ENCODE measurements at regions not wholly inside any gene's neighbourhood (a gene's known extent, or its start where the extent isn't known, plus 50 kb on each side); places are given as distances from the start of the nearest gene placed in this dataset.
"Not testable (repeated sequence)": the region's sequence is repeated elsewhere in the genome, so short reads cannot be mapped to it uniquely, and the experiment has no call there.

DNA sequence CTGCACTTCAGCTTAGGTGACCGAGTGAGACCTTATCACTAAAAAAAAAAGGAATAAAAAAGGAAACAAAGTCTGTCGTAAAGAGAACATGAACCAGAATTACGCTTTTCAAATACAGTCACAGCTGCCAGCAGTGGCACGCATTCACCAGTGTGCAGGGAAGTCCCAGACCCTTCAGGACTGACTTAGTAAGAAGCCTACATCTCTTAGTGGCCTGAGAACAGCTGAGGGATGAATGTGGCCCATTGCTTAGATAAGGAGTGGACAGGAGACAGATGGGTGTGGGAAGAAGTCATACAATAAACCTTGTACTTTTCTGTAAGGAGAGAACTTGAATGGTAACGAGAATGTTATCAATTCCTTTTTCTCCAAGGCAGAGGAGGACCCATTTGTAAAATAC is 178.5 kb downstream of the JCAD start:
- DNase-seq (ENCODE audit: low spot score), result no peak

- DNase-seq (ENCODE audit: low spot score), result no peak
Measured at GRCh38 chr10:29879862-29880261, 179.5 kb downstream of the JCAD start.

DNA sequence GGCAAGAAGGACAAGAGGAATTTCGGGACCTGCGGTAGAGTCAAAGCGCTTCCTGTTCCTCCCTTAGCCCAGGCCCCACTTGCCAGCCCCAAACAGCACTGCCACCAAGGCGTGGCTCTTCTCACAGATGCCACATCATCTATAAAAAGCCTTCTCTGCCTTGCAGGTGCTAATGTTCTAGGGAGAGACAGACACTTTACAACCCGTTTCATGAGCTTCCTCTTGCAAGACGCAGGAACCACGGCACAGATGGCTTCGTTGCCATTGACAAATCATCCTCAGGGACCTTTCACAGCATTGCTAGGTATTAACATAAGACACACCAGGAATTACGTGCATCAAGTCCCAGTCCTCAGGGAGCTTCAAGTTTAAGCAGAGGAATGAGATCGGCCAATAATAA is 180.9 kb downstream of the JCAD start:
- DNase-seq (ENCODE audit: low spot score), result no peak

- DNase-seq (ENCODE audit: low spot score), result peak; percentile 77
Measured at GRCh38 chr10:29877793-29878491, 181.4 kb downstream of the JCAD start.

DNA sequence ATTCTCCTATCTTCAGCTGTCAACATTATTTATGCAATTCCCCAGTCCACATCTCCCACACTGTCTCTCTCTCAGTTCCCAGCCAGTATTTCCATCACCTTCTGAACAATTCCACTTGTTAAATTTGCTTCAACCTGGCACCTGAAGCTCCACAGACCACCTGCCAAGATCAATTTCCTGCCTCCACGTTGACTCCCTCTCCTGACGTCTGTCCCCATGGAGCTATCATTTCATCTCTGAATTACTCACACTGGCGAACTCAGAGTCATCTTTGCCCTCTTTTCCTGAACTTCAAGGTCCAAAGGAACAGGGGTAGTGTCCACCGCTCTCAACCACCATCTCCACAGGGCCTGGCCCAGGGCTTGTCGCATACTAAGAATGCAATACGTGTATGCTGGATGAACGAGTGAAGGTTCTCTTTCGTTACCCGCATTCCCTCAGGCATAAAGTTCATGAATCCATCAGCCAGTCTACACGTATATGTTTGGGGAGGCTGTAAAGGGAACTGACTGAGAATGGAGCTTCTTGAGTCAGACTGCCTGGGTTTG is 183.3 kb downstream of the JCAD start:
- no peak for DNase-seq (ENCODE audit: low spot score)

- no peak for DNase-seq (ENCODE audit: low spot score)
Measured at GRCh38 chr10:29874606-29875269, 184.6 kb downstream of the JCAD start.

GRCh38 chr10:29873941-29874484 is 185.4 kb downstream of the JCAD start:
- no peak for DNase-seq (ENCODE audit: low spot score)

GRCh38 chr10:29870522-29871044 is 188.8 kb downstream of the JCAD start:
- no peak for DNase-seq (ENCODE audit: low spot score)

DNA sequence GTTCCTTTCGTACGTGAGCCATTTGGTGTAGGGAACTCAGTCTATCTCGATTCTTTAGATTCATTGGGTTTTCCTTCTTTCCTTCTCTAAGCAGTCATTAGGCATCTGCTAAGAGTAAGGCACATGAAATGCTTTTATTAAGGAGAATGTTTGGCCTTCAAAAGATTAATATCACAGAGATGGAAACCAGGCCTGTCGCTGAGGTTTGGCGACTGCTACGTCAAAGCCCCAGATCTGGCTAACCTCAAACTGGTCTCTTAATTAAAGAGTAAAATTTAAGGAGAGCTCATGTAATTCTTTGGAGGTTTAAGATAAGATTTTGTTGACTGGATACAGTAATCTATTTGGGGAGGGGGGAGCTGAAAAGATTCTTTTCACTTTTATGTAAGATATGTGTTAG is 189.8 kb downstream of the JCAD start:
- DNase-seq (ENCODE audit: low spot score), result no peak

DNA sequence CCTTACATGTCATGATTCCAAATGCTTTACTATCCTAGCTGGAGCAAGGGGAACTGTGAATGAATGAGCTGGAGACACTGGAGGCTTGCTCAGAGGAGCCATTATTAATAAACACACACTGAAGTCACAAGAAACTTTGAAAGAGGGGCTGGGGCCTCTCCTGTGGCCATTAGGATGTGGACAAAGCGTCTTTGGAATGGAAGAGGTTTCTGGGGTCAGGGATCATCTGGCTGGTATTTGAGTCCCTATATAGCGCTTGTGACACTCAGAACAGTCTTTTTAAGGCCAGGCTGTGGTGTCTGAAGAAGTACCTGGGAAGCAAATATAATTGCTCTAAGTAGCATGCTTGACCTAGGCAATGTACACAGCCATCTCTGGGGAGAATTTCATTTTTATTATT is 193.0 kb downstream of the JCAD start:
- DNase-seq (ENCODE audit: low spot score), result no peak

GRCh38 chr10:29865700-29866355 is 193.6 kb downstream of the JCAD start:
- no peak for DNase-seq (ENCODE audit: low spot score)

DNA sequence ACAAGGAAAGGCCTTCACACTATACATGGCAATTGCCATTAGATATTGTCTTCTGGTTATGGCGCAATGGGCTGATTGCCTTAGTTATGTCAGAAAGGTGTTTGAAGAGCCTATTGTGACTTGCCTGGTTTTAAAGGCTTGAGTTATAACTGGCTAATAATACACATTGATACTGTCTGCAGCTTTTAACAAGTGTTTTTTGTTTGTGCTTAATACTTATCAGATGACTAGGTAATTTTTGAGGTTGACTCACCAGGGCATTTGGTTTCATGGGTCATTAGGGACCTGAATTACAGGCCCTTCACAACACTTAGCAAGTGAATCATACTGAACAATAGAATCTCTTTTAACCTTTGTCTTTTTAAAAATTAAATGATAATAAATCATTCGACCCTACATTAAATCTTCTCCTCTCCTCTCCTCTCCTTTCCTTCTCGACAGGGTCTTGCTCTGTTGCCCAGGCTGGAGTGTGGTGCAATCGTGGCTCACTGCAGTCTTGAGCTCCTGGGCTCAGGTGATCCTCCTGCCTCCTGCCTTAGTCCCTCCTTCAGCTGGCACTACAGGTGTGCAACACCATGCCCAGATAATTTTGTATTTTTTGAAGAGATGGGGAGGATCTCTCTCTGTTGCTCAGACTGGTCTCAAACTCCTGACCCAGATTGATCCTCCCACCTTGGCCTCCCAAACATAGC is 196.3 kb downstream of the JCAD start:
- no peak for DNase-seq (ENCODE audit: low spot score)

- DNase-seq (ENCODE audit: low spot score), result no peak
Measured at GRCh38 chr10:29861811-29862505, 197.4 kb downstream of the JCAD start.

GRCh38 chr10:29861231-29861630 is 198.2 kb downstream of the JCAD start:
- DNase-seq (ENCODE audit: low spot score), result not testable (repeated sequence)

DNA sequence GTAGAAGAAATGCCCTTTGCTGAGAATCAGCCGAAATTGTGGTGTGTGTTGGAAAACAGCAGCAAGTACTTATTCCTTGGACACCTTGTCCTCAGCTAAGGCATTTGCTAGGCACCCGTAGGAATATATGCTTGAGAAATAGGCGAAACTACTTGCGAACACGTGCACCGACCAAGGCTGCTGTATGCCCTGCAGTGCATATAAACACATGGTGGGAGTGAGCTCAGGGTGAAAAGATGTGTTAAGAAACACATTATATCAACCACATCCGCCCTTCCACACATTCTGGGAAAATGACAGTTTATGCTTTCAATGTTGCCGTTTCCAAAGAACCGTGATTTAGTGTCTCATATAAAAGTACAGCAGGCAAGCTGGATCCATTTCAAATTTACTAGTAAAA is 199.2 kb downstream of the JCAD start:
- DNase-seq (ENCODE audit: low spot score), result no peak

DNA sequence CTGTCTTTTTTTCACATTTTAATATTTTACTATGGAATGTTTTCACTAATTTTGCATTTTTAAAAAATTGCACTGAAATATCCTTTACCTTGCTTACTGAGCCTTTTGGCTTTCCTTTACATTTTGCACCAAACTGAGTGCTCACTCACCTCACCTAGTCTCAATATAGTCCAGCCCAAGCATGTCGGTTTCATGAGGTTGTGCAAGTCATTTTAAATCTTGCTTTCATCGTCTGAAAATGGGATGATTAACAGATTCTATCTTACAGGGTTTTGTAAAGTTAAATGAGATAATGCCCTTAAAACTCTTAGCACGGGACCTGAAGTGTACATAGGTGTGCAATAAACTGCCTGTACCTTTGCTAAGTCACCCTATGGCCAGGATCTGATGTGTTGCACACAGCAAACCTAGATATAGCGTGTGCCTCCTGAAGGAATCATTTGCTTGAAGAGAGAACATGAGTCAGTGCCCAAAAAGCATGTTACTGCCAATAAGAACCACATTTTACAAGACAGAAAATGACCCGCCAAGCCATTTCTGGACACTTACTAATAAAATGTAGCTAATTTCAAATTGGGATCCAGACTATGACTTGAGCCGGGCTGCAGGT is 199.8 kb downstream of the JCAD start:
- DNase-seq (ENCODE audit: low spot score), result no peak

DNA sequence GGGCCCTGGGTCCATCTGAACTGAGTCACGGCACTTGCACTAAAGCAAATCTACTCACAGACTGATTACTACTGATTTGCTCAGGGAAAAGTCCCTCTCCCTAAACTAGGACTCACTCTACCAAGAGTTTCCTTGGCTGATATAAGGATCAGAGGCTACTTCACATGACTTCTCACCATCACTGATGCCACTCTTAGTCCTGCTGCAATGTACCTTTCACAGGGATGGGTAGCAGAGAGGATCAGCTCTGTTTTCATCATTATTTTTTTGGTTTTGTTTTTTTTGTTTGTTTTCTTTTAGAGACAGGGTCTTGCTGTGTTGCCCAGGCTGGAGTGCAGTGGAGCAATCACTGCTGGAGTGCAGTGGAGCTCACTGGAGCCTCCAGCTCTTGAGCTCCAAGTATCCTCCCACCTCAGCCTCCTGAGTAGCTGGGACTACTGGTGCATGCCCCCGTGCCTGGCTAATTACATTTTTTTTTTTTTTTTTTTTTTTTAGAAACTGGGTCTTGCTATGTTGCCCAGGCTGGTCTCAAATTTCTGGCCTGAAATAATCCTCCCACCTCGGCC is 200.6 kb downstream of the JCAD start:
- DNase-seq (ENCODE audit: low spot score), result no peak

DNA sequence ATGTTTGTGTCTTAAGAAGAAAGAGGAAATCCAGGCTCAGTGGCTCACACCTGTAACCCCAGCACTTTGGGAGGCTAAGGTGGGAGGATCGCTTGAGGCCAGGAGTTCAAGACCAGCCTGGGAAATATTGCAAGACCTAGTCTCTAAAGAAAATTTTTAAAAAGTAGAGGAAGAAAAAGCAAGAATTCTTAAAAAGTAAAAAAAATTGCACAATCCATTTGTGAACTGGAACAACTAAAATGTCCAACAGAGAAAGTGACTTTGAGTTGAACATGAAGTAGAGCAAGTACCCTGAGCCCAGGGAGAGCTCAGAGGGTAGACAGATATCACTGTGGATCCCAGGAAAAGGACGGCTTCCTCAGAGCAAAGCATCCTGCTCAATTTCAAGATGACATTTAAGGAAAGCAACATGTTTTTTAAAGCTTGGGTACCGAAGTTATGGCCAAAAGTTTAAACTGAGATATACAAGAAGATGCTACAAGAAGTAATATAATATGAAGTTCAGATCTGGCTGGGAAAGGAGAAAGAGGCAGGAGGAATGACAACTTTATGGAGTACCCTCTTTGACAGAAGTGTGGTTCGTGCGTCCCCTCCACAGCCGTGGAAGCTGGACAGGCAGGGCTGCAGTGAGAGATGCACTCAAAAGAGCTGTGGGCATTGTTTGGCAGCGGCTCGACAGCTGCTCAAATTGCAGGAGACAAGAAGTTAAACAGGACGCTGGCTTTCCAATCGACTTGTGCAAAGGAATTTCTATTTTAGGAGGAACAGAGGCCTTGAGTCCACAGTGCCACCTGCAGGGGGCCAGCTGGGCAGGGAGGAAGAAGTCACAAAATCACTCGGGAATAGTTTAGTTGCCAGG is 201.3 kb downstream of the JCAD start:
- peak; percentile 22 for DNase-seq (ENCODE audit: low spot score)

GRCh38 chr10:29856295-29856694 is 203.1 kb downstream of the JCAD start:
- DNase-seq (ENCODE audit: low spot score), result no peak

DNA sequence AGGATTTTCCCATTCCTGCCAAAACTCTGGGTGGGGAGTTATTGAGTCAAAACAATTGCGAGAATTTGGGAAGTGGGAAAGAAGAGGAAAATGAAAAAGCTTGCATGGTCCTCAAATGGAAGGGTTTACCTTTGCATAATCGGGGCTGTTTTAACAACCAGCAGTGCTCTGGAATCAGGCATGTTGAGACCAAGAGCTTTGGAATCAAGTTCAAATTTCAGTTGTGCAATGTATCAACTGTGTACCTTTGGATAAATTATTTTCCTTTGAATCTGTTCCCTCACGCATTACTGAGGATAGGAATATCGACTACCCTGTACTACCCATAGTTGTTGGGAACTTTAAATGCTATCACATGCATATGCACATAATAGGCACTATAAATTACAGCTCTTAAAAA is 205.5 kb downstream of the JCAD start:
- DNase-seq (ENCODE audit: low spot score), result no peak
